Activated T-helper 17 cell treated with anti-CD3 and anti-CD28 coated beads, Interleukin-2, amount 50 U/mL, for 72 hours (primary cell): ENCODE measurements at regions not wholly inside any gene's neighbourhood (a gene's known extent, or its start where the extent isn't known, plus 50 kb on each side); places are given as distances from the start of the nearest gene placed in this dataset.
"Not testable (repeated sequence)": the region's sequence is repeated elsewhere in the genome, so short reads cannot be mapped to it uniquely, and the experiment has no call there.

Experiments
- ATAC-seq: fragments of 150-1000 bp; cut with Tn5 transposase; replicated peaks from 2 replicates; pipeline ENCODE4 v1.10.0; 2021; ENCODE audit warnings: mild to moderate bottlenecking, moderate library complexity
- H3K27ac Mint-ChIP-seq: one replicate; pipeline ENCODE4 v1.8.0; 2022; ENCODE audit warnings: mixed read lengths
- H3K27me3 Mint-ChIP-seq: one replicate; pipeline ENCODE4 v1.8.0; 2022; ENCODE audit warnings: mixed read lengths
- H3K36me3 Mint-ChIP-seq: one replicate; pipeline ENCODE4 v1.8.0; 2022; ENCODE audit warnings: low read depth, mild to moderate bottlenecking, mixed read lengths
- H3K4me1 Mint-ChIP-seq: one replicate; pipeline ENCODE4 v1.8.0; 2022; ENCODE audit warnings: mixed read lengths
- H3K4me3 Mint-ChIP-seq: one replicate; pipeline ENCODE4 v1.8.0; 2022; ENCODE audit warnings: mild to moderate bottlenecking, mixed read lengths
- H3K9me3 Mint-ChIP-seq: one replicate; pipeline ENCODE4 v1.8.0; 2022; ENCODE audit warnings: mixed read lengths

GRCh38 chr4:183008492-183008891, 90.6 kb upstream of the WWC2 start:
- no peak for ATAC-seq
- Mint-ChIP-seq H3K9me3 (peaks cover 4% of the 10 kb centered on the region), H3K27me3 (peaks cover 35% of the 10 kb centered on the region)

GRCh38 chr4:183004370-183004769, 87.2 kb upstream of the DCTD start:
- ATAC-seq, H3K4me3 Mint-ChIP-seq, H3K27ac Mint-ChIP-seq, H3K9me3 Mint-ChIP-seq, H3K36me3 Mint-ChIP-seq, H3K4me1 Mint-ChIP-seq: not testable (repeated sequence)
- H3K27me3 Mint-ChIP-seq = peaks cover 41% of the 10 kb centered on the region

More at GRCh38 chr4:183008492-183008891, 90.6 kb upstream of the WWC2 start:
- Mint-ChIP-seq H3K27ac (no peak overlapping the region), H3K4me3 (no peak overlapping the region), H3K4me1 (no peaks in the 10 kb centered on the region), H3K36me3 (no peaks in the 10 kb centered on the region)

GRCh38 chr4:182994171-182994570, 77.0 kb upstream of the DCTD start:
- H3K27me3 Mint-ChIP-seq = peaks cover 9% of the 10 kb centered on the region
- no peaks in the 10 kb centered on the region for H3K36me3 Mint-ChIP-seq
- ATAC-seq = no peak
- no peak overlapping the region for H3K27ac Mint-ChIP-seq
- H3K9me3 Mint-ChIP-seq = peaks cover 7% of the 10 kb centered on the region
- H3K4me1 Mint-ChIP-seq = no peaks in the 10 kb centered on the region
- H3K4me3 Mint-ChIP-seq = no peak overlapping the region

GRCh38 chr4:182978152-182978827, 61.1 kb upstream of the DCTD start:
- Mint-ChIP-seq H3K4me1 (no peaks in the 10 kb centered on the region), H3K36me3 (no peaks in the 10 kb centered on the region), H3K27ac (no peak overlapping the region), H3K4me3 (no peak overlapping the region), H3K27me3 (peaks cover 37% of the 10 kb centered on the region), H3K9me3 (peaks cover 5% of the 10 kb centered on the region)
- no peak for ATAC-seq

GRCh38 chr4:182975806-182976205, 58.6 kb upstream of the DCTD start:
- Mint-ChIP-seq H3K9me3 (peaks cover 5% of the 10 kb centered on the region), H3K4me3 (no peak overlapping the region), H3K4me1 (no peaks in the 10 kb centered on the region), H3K36me3 (no peaks in the 10 kb centered on the region), H3K27ac (peak overlapping the region; percentile 72), H3K27me3 (peaks cover 22% of the 10 kb centered on the region)
- peak; percentile 100 for ATAC-seq

- no peak overlapping the region for H3K27ac Mint-ChIP-seq
Measured at GRCh38 chr4:182973941-182974340, 56.8 kb upstream of the DCTD start.

GRCh38 chr4:182973511-182973911, 56.3 kb upstream of the DCTD start:
- Mint-ChIP-seq H3K9me3 (peaks cover 5% of the 10 kb centered on the region), H3K36me3 (no peaks in the 10 kb centered on the region), H3K27ac (no peak overlapping the region), H3K27me3 (peaks cover 31% of the 10 kb centered on the region), H3K4me3 (no peak overlapping the region), H3K4me1 (no peaks in the 10 kb centered on the region)
- ATAC-seq = no peak

More at GRCh38 chr4:182973941-182974340, 56.8 kb upstream of the DCTD start:
- Mint-ChIP-seq H3K4me1 (no peaks in the 10 kb centered on the region), H3K27me3 (peaks cover 29% of the 10 kb centered on the region), H3K4me3 (no peak overlapping the region), H3K36me3 (no peaks in the 10 kb centered on the region), H3K9me3 (peaks cover 5% of the 10 kb centered on the region)
- no peak for ATAC-seq

GRCh38 chr4:182971702-182972101, 54.5 kb upstream of the DCTD start:
- peaks cover 40% of the 10 kb centered on the region for H3K27me3 Mint-ChIP-seq
- no peak overlapping the region for H3K4me3 Mint-ChIP-seq
- no peak overlapping the region for H3K27ac Mint-ChIP-seq
- no peaks in the 10 kb centered on the region for H3K36me3 Mint-ChIP-seq
- no peak for ATAC-seq
- H3K4me1 Mint-ChIP-seq = no peaks in the 10 kb centered on the region
- peaks cover 2% of the 10 kb centered on the region for H3K9me3 Mint-ChIP-seq

GRCh38 chr4:182969651-182970279, 52.6 kb upstream of the DCTD start:
- no peak for ATAC-seq
- Mint-ChIP-seq H3K27ac (no peak overlapping the region), H3K27me3 (peaks cover 54% of the 10 kb centered on the region)

GRCh38 chr4:182968917-182969650, 51.9 kb upstream of the DCTD start:
- H3K4me1 Mint-ChIP-seq = no peaks in the 10 kb centered on the region
- peaks cover 53% of the 10 kb centered on the region for H3K27me3 Mint-ChIP-seq
- no peak overlapping the region for H3K27ac Mint-ChIP-seq
- no peak overlapping the region for H3K4me3 Mint-ChIP-seq
- H3K36me3 Mint-ChIP-seq = no peaks in the 10 kb centered on the region
- H3K9me3 Mint-ChIP-seq = peaks cover 5% of the 10 kb centered on the region
- no peak for ATAC-seq

More at GRCh38 chr4:182969651-182970279, 52.6 kb upstream of the DCTD start:
- H3K36me3 Mint-ChIP-seq = no peaks in the 10 kb centered on the region
- H3K4me1 Mint-ChIP-seq = no peaks in the 10 kb centered on the region
- H3K4me3 Mint-ChIP-seq = no peak overlapping the region
- peaks cover 5% of the 10 kb centered on the region for H3K9me3 Mint-ChIP-seq

GRCh38 chr4:182967403-182967802, 50.2 kb upstream of the DCTD start:
- H3K9me3 Mint-ChIP-seq = peaks cover 5% of the 10 kb centered on the region
- H3K27me3 Mint-ChIP-seq = peaks cover 47% of the 10 kb centered on the region
- H3K4me1 Mint-ChIP-seq = no peaks in the 10 kb centered on the region
- no peaks in the 10 kb centered on the region for H3K36me3 Mint-ChIP-seq
- no peak overlapping the region for H3K4me3 Mint-ChIP-seq
- no peak overlapping the region for H3K27ac Mint-ChIP-seq
- ATAC-seq = no peak
